H1 (cell line): ENCODE measurements at regions not wholly inside any gene's neighbourhood (a gene's known extent, or its start where the extent isn't known, plus 50 kb on each side); places are given as distances from the start of the nearest gene placed in this dataset.

Experiments
- BCL11A ChIP-seq, 2 experiments: IDR thresholded peaks; one replicate each; pipeline ENCODE4 v1.6.1; 2011; ENCODE audit warnings: low read depth in 2 of 2, low read length in 2 of 2, mild to moderate bottlenecking in 2 of 2
- NRF1 ChIP-seq: IDR thresholded peaks from 2 replicates; pipeline ENCODE4 v1.6.1; 2011; ENCODE audit warnings: mild to moderate bottlenecking, low read depth, low read length, improper control_type of control experiment
- TF ChIP-seq, protein P1 (sequence below): fragments of 300-600 bp; sonication (generic); IDR thresholded peaks from 2 replicates; pipeline ENCODE4 v1.7.1; 2012; ENCODE audit warnings: low read length, moderate library complexity, mild to moderate bottlenecking, inconsistent platforms; ENCODE audit not compliant: insufficient replicate concordance

DNA sequence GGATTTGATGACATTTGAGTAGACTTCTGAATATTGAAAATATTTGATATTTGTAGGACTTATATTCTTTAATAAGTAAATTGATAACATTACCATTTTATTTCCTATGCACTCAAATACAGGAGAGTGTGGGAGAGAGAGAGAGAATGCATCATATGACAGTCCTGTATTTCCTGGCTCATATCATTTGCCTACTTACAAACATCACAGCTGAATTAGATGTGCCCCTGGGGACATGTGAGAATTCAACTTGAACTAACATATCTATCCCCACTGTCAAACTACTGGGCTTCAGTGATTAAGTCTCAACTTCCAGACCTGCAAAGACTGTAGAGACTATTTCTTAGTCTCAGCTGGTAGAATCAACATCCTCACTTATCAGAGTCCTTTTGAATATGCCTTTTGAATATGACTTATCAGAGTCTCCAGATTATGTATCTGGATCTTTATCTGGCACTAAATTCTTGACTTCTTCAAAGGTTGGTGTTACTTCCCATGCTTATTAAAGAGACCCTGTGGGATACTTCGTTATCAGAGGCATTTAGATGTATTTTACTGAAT lies 75.5 kb downstream of the PABPC4L start (continued):
- TF ChIP-seq, protein P1, sequence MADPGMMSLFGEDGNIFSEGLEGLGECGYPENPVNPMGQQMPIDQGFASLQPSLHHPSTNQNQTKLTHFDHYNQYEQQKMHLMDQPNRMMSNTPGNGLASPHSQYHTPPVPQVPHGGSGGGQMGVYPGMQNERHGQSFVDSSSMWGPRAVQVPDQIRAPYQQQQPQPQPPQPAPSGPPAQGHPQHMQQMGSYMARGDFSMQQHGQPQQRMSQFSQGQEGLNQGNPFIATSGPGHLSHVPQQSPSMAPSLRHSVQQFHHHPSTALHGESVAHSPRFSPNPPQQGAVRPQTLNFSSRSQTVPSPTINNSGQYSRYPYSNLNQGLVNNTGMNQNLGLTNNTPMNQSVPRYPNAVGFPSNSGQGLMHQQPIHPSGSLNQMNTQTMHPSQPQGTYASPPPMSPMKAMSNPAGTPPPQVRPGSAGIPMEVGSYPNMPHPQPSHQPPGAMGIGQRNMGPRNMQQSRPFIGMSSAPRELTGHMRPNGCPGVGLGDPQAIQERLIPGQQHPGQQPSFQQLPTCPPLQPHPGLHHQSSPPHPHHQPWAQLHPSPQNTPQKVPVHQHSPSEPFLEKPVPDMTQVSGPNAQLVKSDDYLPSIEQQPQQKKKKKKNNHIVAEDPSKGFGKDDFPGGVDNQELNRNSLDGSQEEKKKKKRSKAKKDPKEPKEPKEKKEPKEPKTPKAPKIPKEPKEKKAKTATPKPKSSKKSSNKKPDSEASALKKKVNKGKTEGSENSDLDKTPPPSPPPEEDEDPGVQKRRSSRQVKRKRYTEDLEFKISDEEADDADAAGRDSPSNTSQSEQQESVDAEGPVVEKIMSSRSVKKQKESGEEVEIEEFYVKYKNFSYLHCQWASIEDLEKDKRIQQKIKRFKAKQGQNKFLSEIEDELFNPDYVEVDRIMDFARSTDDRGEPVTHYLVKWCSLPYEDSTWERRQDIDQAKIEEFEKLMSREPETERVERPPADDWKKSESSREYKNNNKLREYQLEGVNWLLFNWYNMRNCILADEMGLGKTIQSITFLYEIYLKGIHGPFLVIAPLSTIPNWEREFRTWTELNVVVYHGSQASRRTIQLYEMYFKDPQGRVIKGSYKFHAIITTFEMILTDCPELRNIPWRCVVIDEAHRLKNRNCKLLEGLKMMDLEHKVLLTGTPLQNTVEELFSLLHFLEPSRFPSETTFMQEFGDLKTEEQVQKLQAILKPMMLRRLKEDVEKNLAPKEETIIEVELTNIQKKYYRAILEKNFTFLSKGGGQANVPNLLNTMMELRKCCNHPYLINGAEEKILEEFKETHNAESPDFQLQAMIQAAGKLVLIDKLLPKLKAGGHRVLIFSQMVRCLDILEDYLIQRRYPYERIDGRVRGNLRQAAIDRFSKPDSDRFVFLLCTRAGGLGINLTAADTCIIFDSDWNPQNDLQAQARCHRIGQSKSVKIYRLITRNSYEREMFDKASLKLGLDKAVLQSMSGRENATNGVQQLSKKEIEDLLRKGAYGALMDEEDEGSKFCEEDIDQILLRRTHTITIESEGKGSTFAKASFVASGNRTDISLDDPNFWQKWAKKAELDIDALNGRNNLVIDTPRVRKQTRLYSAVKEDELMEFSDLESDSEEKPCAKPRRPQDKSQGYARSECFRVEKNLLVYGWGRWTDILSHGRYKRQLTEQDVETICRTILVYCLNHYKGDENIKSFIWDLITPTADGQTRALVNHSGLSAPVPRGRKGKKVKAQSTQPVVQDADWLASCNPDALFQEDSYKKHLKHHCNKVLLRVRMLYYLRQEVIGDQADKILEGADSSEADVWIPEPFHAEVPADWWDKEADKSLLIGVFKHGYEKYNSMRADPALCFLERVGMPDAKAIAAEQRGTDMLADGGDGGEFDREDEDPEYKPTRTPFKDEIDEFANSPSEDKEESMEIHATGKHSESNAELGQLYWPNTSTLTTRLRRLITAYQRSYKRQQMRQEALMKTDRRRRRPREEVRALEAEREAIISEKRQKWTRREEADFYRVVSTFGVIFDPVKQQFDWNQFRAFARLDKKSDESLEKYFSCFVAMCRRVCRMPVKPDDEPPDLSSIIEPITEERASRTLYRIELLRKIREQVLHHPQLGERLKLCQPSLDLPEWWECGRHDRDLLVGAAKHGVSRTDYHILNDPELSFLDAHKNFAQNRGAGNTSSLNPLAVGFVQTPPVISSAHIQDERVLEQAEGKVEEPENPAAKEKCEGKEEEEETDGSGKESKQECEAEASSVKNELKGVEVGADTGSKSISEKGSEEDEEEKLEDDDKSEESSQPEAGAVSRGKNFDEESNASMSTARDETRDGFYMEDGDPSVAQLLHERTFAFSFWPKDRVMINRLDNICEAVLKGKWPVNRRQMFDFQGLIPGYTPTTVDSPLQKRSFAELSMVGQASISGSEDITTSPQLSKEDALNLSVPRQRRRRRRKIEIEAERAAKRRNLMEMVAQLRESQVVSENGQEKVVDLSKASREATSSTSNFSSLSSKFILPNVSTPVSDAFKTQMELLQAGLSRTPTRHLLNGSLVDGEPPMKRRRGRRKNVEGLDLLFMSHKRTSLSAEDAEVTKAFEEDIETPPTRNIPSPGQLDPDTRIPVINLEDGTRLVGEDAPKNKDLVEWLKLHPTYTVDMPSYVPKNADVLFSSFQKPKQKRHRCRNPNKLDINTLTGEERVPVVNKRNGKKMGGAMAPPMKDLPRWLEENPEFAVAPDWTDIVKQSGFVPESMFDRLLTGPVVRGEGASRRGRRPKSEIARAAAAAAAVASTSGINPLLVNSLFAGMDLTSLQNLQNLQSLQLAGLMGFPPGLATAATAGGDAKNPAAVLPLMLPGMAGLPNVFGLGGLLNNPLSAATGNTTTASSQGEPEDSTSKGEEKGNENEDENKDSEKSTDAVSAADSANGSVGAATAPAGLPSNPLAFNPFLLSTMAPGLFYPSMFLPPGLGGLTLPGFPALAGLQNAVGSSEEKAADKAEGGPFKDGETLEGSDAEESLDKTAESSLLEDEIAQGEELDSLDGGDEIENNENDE = no peak
- no peak for TF ChIP-seq NRF1
- no peak for TF ChIP-seq BCL11A (IDR thresholded peaks at IDR 0.05; ENCODE audit: low read depth in 2 of 2, low read length in 2 of 2)
